Amniotic stem cell (primary cell): ENCODE measurements at regions not wholly inside any gene's neighbourhood (a gene's known extent, or its start where the extent isn't known, plus 50 kb on each side); places are given as distances from the start of the nearest gene placed in this dataset.

Source experiments
- DNase-seq: peaks from one replicate; lab custom pipeline; 2025; lab: John Stamatoyannopoulos, UW

DNA sequence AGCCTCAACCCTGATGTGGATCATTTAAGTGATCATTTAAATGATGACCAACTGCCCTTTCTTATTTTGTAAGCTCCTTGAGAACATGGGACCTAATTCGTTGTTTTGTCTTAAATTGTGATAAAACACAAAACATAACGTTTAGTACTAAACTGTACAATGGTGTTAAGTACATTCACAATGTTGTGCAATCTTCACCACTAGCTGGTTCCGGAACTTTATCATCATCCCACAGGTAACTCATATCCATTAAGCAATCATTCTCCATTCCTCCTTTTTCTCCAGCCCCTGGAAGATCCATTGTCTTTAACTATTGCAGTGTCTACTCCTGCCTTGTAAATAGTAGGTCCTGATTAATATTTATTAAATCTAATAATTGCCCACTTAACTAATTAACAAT lies 460.5 kb upstream of the BRINP1 start:
- DNase-seq = no peak

- DNase-seq = no peak
Observed at GRCh38 chr9:119829186-119829585, 460.0 kb upstream of the BRINP1 start.

- no peak for DNase-seq
Observed at GRCh38 chr9:119827526-119827925, 458.3 kb upstream of the BRINP1 start.

DNA sequence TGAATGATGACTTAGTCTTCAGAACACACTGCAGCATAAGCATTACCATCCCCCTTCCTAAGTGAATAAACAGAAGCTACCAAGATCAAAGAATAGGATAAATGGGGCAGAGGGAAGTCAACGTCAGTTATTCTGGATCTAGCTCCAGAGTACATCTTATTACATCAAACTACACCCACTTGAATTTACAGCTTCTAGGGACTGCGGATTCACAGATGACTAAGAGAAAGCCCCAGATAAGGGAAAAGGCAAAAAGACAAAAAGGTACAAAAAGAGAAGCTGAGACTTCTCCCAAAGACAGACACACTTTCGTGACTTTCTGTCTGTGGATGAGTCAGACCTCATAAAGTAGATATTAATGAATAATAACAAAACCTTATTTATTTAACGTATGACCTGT lies 457.9 kb upstream of the BRINP1 start:
- no peak for DNase-seq

DNA sequence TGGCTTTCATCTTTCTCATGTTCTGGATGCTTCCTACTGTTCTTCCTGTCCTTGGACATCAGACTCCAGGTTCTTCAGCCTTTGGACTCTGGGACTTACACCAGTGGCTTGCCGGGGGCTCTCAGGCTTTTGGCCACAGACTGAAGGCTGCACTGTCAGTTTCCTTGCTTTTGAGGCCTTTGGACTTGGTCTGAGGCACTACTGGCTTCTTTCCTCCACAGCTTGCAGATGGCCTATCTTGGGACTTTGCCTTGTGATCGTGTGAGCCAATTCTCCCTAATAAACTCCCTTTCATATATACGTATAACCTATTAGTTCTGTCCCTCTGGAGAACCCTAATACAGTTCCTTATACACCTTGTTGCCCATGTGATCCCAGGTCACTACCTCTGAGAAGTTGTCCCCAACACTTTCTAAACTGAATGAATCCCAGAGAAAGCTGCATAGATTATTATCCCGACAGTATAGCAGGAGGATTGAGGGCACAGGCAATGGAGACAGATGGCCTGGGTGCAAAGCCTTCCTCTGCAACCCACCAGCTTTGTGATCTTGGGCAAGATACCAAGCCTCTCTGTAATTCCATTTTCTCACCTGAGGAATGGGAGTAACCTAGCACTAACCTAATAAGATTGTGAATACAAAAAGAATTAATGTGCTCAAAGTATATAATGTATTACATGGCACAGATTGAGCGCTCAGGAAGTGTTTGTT lies 449.6 kb upstream of the BRINP1 start:
- DNase-seq = no peak

DNA sequence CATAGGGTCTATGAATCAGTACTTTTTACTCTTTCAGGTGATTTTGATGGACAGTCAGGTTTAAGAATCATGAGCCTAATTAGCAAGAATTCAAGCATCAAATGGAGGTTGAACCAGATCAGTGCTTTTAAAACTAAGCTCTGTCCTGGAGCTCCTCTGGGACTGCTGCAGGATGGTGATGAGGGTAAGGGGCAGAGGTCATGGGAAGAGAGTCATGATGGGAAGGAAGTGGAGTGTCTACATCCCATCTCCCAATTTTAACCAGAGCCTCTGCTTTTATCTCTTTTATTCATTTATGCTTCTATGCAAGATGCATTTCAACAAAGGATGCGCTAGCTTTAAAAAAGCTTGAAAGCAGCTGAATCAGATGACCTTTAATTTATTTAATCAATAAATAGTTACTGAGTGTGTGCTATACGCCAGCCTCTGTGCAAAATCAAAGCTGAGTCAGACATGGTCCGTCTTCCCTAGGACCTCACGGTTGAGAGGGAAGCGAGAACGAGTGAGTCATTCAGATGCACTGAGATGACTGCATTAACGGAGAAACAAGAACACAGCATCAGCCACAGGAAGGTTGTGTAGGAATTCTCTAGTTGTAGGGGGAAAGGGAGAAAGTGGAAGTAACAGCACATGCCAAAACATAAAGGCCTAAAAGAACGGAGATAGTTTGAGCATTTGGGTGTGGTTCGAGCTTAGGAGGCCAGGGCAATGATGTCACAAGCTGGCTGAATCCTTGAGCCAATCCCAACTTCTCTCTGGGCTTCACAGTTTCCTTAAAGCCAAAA lies 441.6 kb upstream of the BRINP1 start:
- peak; percentile 54 for DNase-seq

DNA sequence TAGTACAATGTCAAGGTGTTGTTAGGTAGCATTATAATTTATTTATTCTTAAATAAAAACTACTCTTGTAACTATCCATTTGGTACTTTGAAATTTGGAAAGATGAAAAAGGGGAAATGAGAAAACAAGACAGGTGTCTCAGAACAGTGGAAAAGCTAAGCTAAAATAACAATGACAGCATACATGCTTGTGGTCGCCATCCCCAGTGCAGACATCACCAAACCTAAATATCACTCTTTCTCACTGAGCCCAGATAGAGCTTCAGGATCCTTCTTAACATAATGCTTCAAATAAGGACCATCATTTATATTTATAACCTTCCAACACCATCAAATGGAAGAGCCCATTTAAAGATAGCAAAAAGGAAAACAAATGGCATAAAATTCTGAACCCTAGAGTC lies 434.4 kb upstream of the BRINP1 start:
- DNase-seq = no peak

DNA sequence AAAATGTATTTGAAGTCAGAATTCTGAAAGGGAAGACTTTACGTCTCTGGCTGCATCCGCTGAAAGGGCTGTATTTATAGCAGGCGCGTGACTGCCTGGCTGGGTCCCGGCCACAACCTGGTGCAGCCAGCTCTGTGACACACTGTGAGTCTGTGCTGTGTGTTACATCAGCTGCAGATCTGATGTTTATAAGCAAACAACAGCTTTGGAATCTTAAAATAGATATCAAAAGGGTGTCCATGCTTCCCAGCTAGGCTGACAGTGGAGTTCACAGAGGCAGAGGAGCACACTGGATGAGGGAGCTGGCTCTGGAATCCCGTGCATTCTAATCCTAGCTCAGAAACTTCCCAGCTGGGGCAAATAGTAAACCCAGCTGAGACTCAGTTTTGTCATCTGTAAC lies 433.4 kb upstream of the BRINP1 start:
- no peak for DNase-seq

GRCh38 chr9:119802133-119802532 lies 432.9 kb upstream of the BRINP1 start:
- no peak for DNase-seq

DNA sequence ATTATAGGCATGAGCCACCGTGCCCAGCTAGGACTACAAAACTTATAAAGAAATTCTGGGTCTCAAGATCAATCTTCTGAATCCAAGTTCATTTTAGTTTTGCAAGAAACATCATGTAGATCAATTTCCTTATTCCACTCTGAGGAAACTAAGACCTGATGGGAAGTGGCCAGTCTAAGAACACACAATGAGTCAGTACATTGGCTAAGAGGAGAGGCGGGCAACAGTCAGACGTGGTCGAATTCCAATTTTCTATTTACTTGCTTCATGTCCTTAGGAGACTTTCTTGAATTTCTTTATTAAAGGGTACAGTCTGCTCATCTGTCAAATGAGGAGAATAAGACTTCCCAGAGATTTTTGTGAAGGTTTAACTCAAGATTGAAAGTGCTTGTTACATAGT lies 432.1 kb upstream of the BRINP1 start:
- DNase-seq = no peak

- DNase-seq = no peak
Observed at GRCh38 chr9:119795395-119795794, 426.2 kb upstream of the BRINP1 start.

DNA sequence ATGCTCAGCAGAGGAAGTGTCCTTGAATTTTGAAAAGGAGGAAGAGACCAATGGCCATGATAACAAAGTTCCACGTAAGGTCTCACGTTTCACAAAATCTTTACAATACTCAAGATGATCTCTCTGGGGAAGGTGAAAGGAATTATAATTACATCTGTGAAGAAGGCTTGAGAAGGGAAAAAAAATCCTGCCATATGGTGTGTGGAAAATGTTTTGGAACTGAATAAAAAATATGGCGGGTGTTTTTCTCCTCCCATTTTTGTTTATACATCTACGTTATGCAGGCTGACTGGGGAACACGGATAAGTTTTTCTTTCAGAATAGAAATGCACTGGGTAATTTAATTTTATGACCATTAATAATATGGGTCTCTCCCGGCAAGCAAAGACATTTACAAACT lies 425.6 kb upstream of the BRINP1 start:
- no peak for DNase-seq

- no peak for DNase-seq
Observed at GRCh38 chr9:119793218-119793617, 424.0 kb upstream of the BRINP1 start.

DNA sequence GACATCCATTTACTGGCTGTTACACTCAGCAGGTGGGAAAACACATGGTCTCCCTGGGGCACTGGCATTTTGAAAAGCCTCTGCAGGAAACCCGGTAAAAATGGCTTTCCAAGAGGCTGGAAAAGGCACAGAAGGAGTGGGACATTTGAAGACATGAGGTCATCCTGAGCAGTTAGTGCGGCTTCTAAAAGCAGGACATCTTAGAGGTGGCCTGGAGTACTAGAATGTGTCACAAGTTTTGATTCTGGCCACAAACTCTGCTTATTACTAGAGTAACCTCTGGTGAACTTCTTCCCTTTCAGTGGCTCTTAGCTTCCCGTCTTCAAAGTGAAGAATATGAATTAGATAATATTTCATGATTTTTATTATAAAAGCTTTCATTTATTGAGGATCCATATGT lies 423.0 kb upstream of the BRINP1 start:
- no peak for DNase-seq

GRCh38 chr9:119789987-119790386 lies 420.8 kb upstream of the BRINP1 start:
- no peak for DNase-seq

GRCh38 chr9:119788921-119789320 lies 419.7 kb upstream of the BRINP1 start:
- DNase-seq = no peak

- no peak for DNase-seq
Observed at GRCh38 chr9:119781886-119782285, 412.7 kb upstream of the BRINP1 start.

DNA sequence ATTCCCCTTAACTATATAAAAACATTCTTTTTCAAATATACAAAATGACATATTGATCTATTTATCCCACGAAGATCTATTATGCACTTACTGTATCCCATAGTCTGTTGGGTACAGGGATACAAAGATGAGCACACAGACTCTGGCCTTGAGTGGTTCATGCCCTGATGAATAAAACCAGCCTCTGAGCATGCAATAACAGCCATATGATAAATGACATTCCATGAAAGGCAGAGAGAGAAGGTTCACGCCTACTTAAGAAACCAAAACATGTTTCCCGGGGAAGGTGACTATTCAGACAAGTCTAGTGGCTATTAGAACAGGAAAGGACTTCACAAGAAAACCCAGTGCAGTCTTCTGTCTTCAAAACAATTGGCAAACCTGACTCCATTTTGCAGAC lies 406.2 kb upstream of the BRINP1 start:
- no peak for DNase-seq

DNA sequence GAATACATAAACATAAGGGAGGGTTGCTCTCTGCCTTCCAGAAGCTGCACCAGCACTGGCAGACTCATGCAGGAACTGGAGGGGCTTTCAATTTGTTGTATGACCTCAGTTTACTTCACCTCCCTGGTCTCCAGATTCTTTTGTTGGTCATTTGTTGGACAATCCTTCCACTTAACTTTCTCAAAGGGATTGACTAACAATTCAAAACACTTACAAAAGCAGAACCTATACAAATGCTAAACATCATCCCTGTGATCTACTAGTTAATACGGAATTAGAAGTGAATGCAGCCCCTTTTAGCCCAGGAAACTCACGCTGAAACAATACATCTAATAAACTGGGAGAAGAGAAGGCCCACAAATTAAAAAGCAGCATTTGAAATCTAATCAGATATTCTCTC lies 404.6 kb upstream of the BRINP1 start:
- DNase-seq = no peak

DNA sequence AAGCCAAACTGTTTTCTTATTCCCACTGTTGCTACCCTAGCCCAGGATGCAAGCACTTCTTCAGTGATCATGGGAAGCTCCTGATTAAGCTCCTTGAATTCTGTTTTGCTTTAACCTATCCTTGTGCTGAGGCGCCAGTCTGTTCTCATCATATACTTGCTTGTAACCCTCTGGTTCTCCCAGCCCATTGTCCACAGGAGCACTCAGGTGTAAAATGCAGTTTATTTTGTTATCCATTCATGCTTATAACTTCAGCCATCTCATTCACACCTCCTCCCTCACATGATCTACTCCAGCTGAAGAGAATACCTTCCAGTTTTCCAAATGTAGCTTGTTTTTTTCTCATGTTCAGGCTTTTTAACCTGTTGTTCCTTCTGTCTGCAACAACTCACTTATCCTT lies 402.1 kb upstream of the BRINP1 start:
- no peak for DNase-seq

DNA sequence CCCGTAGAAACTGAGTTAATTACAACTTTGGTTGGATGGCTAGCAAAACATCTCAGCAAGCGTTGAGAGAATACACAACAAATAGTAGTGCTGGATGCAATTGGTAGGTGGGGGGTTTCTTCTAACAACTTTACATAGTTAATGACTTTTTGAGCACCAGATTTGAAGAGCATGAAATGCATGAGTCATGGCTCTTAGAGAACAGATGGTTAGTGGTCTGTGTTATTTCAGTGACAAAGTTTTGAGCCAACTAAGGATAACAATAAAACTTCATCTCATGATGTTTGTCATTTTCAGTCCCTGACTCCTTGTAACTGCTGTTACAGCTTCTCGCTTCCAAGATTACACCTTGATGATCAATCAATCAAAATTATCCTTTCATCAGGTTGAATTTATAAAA lies 399.0 kb upstream of the BRINP1 start:
- DNase-seq = no peak

DNA sequence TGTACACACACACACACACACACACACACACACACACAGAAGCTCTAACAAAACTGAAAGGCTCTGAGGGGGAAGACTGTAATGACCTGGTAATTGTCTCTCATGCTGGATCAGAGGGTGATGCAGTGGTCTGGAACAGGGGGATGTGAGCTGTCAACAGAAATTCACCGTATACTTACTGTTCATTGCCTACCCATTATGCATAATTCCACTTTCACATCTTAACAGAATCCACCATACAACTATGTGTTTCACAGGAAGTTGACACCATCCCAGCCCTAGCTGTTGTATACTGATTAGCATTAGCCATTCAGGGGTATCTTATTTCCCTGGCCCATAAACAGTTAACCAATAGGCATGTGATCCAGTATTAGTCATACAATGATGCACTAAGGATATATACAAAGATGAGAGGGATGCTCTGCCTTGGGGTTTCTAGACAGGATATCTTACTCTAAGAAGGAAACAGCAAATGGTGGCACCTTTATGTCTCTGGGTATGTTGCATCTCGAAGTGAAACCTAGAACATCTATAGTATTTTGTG lies 396.5 kb upstream of the BRINP1 start:
- no peak for DNase-seq

- no peak for DNase-seq
Observed at GRCh38 chr9:119763260-119763659, 394.0 kb upstream of the BRINP1 start.

DNA sequence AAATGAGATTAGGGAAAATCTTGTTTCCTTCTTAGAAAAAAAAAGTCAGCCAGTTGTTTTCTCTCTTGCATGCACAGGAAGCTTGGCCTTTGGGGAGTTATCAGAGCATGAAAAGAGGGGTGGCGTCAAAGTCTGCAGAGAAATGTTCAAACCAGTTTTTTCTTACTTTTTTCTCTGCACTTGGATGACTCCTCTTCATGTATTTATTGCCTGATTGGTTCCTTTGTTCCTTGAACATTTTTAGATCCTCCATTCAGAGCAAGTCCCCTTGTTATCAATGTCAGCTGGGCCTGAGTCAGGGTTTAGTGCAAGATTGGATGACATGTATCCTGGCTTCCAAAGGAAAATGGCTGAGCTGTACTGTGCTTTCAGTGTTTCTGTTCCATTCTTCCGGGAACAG lies 392.6 kb upstream of the BRINP1 start:
- no peak for DNase-seq
